GM19397 (cell line): ENCODE measurements at regions not wholly inside any gene's neighbourhood (a gene's known extent, or its start where the extent isn't known, plus 50 kb on each side); places are given as distances from the start of the nearest gene placed in this dataset.
"Not testable (repeated sequence)": the region's sequence is repeated elsewhere in the genome, so short reads cannot be mapped to it uniquely, and the experiment has no call there.

ENCODE experiments used
- ATAC-seq: cut with Tn5 transposase; IDR thresholded peaks from one replicate; pipeline ENCODE4 v1.9.1; 2021; ENCODE audit warnings: mild to moderate bottlenecking, moderate library complexity; ENCODE audit not compliant: unreplicated experiment

DNA sequence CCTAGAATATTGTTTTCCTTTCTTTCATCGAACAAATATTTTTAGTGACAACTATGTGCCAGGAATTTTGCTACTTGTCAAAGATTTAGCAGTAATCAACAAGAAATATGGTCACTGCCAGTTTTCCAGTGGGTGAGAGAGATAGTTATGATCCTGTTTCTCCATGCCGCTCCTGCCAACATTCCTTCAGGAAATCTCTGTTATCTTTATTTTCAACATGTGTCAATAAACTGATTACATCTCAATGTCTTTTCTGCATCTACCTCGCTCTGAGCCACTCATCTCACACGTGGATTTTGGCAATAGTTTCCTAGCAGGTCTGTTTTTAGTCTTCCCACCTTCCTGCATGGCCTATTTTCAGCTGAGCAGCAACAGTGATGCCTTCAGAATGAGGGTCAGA is 650.0 kb upstream of the STXBP6 start:
- no peak for ATAC-seq

DNA sequence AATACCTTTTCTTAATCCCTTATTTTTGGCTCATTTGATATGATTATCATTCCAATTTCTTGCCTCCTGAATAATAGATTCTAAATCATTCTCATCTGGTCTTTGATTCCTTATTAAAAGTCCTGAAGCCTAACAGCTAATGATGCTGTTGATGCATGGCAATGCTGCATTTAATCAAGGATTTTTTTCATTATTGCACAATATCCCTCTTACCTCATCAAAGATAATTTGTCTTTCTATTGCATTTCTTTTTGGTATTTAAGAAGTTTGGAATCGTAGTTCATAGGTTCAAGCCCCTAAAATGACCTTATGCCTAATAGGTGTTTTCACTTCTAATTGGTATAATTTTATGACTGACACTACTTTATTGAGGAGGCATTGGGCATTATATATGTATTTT is 648.2 kb upstream of the STXBP6 start:
- no peak for ATAC-seq

DNA sequence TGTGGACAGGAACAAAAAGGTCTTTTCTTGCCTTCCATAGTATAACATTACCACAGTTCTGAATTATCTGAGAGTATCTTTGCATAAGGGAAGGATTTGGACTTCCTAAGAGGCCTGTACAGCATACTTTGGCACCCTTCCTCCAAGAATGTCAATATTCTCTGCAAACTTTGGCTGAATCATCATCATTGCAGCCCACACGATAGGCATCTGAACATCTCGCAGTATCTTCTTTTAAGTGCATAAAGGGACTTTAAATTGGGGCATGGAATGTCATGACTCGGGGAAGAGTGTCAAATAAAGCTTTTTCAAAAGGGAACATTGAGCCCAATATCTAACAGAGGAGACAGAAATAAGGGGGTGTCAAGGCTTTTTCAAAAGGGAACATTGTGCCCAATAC is 646.2 kb upstream of the STXBP6 start:
- no peak for ATAC-seq

GRCh38 chr14:25685004-25685403 is 635.1 kb upstream of the STXBP6 start:
- no peak for ATAC-seq

- no peak for ATAC-seq
These were observed 631.0 kb upstream of the STXBP6 start for GRCh38 chr14:25680934-25681333.

- ATAC-seq = not testable (repeated sequence)
These were observed 630.6 kb upstream of the STXBP6 start for GRCh38 chr14:25680511-25680910.

GRCh38 chr14:25677111-25677510 is 627.2 kb upstream of the STXBP6 start:
- ATAC-seq = no peak

GRCh38 chr14:25667387-25667786 is 617.4 kb upstream of the STXBP6 start:
- ATAC-seq = no peak

GRCh38 chr14:25666877-25667276 is 616.9 kb upstream of the STXBP6 start:
- ATAC-seq = no peak

GRCh38 chr14:25658988-25659387 is 609.0 kb upstream of the STXBP6 start:
- ATAC-seq = no peak

GRCh38 chr14:25630447-25630846 is 580.5 kb upstream of the STXBP6 start:
- no peak for ATAC-seq

DNA sequence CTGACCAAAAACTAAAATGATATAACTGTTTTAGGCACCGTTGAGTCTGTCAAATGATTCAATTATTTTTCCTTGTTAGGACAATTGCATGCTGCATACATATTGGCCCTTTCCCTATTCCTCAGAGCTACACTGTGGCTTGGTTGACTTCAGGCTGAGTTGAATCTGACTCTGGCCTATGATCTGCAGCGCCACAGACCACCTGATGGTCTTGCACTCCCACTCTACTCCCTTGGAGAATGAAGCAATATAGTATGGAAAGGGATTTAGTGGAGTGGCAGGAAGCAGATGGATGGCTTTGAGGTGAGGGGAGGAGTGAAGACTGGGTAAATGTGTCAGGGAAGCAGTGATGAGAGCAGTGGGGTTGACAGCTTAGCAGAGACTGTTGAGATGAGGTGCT is 579.0 kb upstream of the STXBP6 start:
- ATAC-seq = no peak

GRCh38 chr14:25628390-25628789 is 578.4 kb upstream of the STXBP6 start:
- ATAC-seq = no peak

GRCh38 chr14:25626986-25627385 is 577.0 kb upstream of the STXBP6 start:
- ATAC-seq = no peak

DNA sequence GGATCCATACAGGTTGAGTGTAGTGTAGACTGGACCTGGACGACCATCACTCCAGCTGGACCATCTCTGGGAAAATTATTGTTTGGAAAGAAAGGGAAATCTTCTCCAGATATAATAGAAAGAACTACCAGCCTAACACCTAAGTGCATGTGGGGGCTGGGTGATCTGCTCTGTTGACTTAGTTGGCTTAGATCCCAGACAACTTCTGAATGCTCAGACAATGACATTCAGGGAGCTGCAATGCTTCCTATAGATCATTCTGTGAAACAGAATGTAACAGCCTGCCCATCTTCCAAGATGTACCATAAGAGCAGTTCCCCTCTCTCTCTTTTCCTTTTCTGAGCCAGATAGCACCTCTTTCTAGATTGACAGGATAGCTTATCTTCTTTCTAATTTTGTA is 572.8 kb upstream of the STXBP6 start:
- no peak for ATAC-seq

DNA sequence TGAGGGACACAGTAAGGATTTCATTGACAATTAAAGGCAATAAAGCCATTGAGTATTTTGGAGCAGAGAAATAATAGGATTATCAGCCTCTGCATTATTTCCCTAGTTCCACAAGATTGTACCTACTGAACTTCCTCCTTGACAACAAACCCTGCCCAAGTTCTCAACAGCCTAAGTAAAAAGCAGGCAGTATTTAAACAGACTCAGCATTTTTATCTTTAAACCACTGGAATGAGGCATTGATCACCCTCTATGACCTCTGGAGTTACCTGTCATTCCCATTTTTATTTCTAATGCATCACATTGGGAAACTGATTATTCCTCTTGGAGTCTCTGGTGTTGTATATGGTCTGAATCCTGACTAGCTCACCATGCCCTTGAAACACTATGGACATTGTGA is 570.6 kb upstream of the STXBP6 start:
- ATAC-seq = no peak

- ATAC-seq = no peak
These were observed 565.2 kb upstream of the STXBP6 start for GRCh38 chr14:25615174-25615573.

- no peak for ATAC-seq
These were observed 557.2 kb upstream of the STXBP6 start for GRCh38 chr14:25607192-25607591.

DNA sequence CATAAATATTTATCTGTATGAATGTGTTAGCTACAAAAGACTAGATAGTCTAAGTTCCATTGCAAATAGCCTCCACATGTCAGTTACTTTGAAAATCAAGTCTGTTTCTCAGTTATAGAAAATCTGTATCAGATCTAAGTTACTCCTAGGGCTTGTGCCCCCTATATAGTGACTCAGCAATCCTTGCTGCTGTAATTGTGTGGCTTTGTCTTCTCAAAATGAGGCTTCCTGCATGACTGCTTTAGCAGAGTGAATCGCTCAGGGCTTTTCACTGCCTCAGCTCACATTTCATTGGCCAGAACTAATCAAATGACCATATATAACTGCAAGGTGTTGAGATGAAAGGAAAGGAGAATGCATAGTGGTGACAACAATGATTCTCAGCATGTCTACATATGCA is 552.2 kb upstream of the STXBP6 start:
- ATAC-seq = no peak

- no peak for ATAC-seq
These were observed 538.8 kb upstream of the STXBP6 start for GRCh38 chr14:25588751-25589150.

- no peak for ATAC-seq
These were observed 524.8 kb upstream of the STXBP6 start for GRCh38 chr14:25574628-25575325.

DNA sequence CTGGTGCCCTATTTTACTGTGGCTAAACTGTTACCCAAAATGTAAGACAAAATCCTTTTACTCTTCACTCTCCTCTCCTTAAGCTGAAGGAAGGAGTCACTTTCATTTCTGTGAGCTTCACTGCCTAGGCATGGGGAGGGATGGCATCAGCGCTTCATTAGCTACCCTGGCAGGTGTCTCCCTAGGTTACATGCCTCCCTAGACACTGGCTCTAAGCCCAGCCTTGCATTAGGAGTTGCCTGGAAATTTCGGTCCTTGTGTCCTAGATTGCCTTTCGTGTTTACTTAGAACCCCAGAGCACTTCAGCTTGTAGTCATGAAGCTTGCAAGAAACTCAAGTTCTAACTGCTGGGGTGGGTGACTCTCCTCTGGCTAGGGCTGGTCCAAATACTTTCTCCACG is 520.5 kb upstream of the STXBP6 start:
- ATAC-seq = no peak

- ATAC-seq = no peak
These were observed 507.5 kb upstream of the STXBP6 start for GRCh38 chr14:25557466-25557865.
